ENCODE measurements at regions not wholly inside any gene's neighbourhood (a gene's known extent, or its start where the extent isn't known, plus 50 kb on each side); places are given as distances from the start of the nearest gene placed in this dataset.

GRCh38 chr5:34496701-34497469 is 159.2 kb upstream of the RAI14 start:
- TF ChIP-seq TEAD4 (IDR thresholded peaks at IDR 0.05) (no peak), EP300 (IDR thresholded peaks at IDR 0.05; ENCODE audit: borderline replicate concordance) (no peak), ZBTB7A (IDR thresholded peaks at IDR 0.05; ENCODE audit: low read depth) (no peak)

- TF ChIP-seq EGR1 (IDR thresholded peaks at IDR 0.05), result no peak
- TF ChIP-seq ZBTB7A (IDR thresholded peaks at IDR 0.05; ENCODE audit: low read depth), result no peak
- TF ChIP-seq NFIC (IDR thresholded peaks at IDR 0.05), result no peak
- TF ChIP-seq CEBPB (IDR thresholded peaks at IDR 0.05), result no peak
- no peak for TF ChIP-seq USF1 (IDR thresholded peaks at IDR 0.05)
- no peak for TF ChIP-seq TCF12 (IDR thresholded peaks at IDR 0.05; ENCODE audit: low read depth)
- TF ChIP-seq TEAD4 (IDR thresholded peaks at IDR 0.05), result no peak
- TF ChIP-seq YY1 (IDR thresholded peaks at IDR 0.05; ENCODE audit: low read depth), result no peak
- no peak for TF ChIP-seq TAF1 (IDR thresholded peaks at IDR 0.05; ENCODE audit: low read depth)
- TF ChIP-seq REST (IDR thresholded peaks at IDR 0.05; ENCODE audit: low read depth), result no peak
- TF ChIP-seq FOXM1 (IDR thresholded peaks at IDR 0.05; ENCODE audit: borderline replicate concordance, low read depth), result no peak
- TF ChIP-seq EP300 (IDR thresholded peaks at IDR 0.05; ENCODE audit: borderline replicate concordance), result no peak
- TF ChIP-seq RAD21 (IDR thresholded peaks at IDR 0.05; ENCODE audit: low read depth), result no peak
- TF ChIP-seq MAX (IDR thresholded peaks at IDR 0.05), result no peak
- TF ChIP-seq CREB1 (IDR thresholded peaks at IDR 0.05; ENCODE audit: low read depth), result no peak
Observed at GRCh38 chr5:34497470-34497808, 158.7 kb upstream of the RAI14 start.

GRCh38 chr5:34498572-34498971 is 157.6 kb upstream of the RAI14 start:
- TF ChIP-seq MAX (IDR thresholded peaks at IDR 0.05), result no peak
- TF ChIP-seq CEBPB (IDR thresholded peaks at IDR 0.05), result no peak
- TF ChIP-seq NFIC (IDR thresholded peaks at IDR 0.05), result no peak
- no peak for TF ChIP-seq CREB1 (IDR thresholded peaks at IDR 0.05; ENCODE audit: low read depth)
- TF ChIP-seq RAD21 (IDR thresholded peaks at IDR 0.05; ENCODE audit: low read depth), result no peak

GRCh38 chr5:34499001-34499734 is 157.0 kb upstream of the RAI14 start:
- no peak for TF ChIP-seq CREB1 (IDR thresholded peaks at IDR 0.05; ENCODE audit: low read depth)

DNA sequence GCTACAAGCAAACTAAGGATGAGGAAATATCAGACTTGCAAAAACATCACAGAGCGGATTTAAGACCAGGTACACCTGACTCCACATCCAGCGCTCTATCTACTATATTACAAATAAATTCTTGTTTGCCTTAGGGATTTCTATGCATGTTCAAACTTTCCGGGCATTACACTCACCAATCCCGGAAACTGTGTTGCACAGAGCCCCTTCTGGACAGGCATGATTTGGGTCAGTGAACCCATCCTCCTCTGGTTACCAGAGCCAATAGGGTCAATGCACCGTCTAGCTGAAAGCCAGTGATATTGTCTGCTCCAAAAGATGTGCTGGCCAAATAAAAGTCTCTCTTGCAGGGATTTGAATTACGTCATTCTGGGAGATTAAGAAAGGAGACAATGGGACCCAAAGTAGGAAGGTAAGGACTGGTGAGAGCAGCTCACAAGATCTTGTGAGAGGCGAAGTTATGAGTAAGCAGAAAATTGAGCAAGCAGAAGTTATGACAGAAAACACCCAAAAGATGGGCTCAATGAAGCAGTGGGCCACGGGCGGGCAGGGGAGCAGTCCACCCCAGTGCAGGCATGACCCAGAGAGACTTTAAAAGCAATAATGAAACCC is 155.8 kb upstream of the RAI14 start:
- no peak for TF ChIP-seq MAX (IDR thresholded peaks at IDR 0.05)
- no peak for TF ChIP-seq RAD21 (IDR thresholded peaks at IDR 0.05; ENCODE audit: low read depth)
- no peak for TF ChIP-seq YY1 (IDR thresholded peaks at IDR 0.05; ENCODE audit: low read depth)
- no peak for TF ChIP-seq EGR1 (IDR thresholded peaks at IDR 0.05)
- TF ChIP-seq USF1 (IDR thresholded peaks at IDR 0.05), result no peak
- no peak for TF ChIP-seq CREB1 (IDR thresholded peaks at IDR 0.05; ENCODE audit: low read depth)
- no peak for TF ChIP-seq TAF1 (IDR thresholded peaks at IDR 0.05; ENCODE audit: low read depth)
- no peak for TF ChIP-seq ZBTB7A (IDR thresholded peaks at IDR 0.05; ENCODE audit: low read depth)
- TF ChIP-seq REST (IDR thresholded peaks at IDR 0.05; ENCODE audit: low read depth), result no peak
- TF ChIP-seq FOXM1 (IDR thresholded peaks at IDR 0.05; ENCODE audit: borderline replicate concordance, low read depth), result no peak
- TF ChIP-seq NFIC (IDR thresholded peaks at IDR 0.05), result no peak
- TF ChIP-seq CEBPB (IDR thresholded peaks at IDR 0.05), result no peak
- TF ChIP-seq TCF12 (IDR thresholded peaks at IDR 0.05; ENCODE audit: low read depth), result no peak
- TF ChIP-seq EP300 (IDR thresholded peaks at IDR 0.05; ENCODE audit: borderline replicate concordance), result no peak
- TF ChIP-seq TEAD4 (IDR thresholded peaks at IDR 0.05), result no peak
